ENCODE measurements at regions not wholly inside any gene's neighbourhood (a gene's known extent, or its start where the extent isn't known, plus 50 kb on each side); places are given as distances from the start of the nearest gene placed in this dataset.

DNA sequence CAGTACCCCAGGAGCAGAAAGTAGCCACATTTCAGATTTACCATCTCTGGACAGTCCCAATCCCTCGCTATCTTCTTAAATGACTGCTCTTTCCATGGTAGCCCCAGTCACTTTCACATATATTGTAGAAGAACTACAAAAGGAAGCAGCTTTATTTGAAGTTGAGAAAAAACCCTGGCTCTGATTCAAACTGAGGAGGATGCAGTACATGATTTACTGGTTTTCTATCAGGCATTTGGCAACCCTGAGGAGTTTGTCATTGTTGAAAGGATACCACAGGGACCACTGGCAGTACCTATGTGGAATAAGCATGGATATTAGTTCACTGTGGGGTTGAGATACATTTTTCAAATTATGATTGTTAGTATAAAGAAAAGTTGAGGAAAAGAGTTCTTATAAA lies 640.9 kb upstream of the SETBP1 start:
- Mint-ChIP-seq H3K9me3 (peaks cover 8% of the 10 kb centered on the region), H3K27me3 (no peaks in the 10 kb centered on the region), H3K27ac (no peak overlapping the region), H3K36me3 (ENCODE audit: low read depth) (no peaks in the 10 kb centered on the region), H3K4me3 (no peak overlapping the region), H3K4me1 (ENCODE audit: low read depth) (no peaks in the 10 kb centered on the region)
- Histone ChIP-seq H3K4me3 (ENCODE audit: low read length) (no peak overlapping the region), H3K27me3 (ENCODE audit: control insufficient read depth in 1 of 2, insufficient read depth in 2 of 2, low read length in 2 of 2) (no peaks in the 10 kb centered on the region), H3K27ac (ENCODE audit: low read depth in 1 of 2, low read length in 2 of 2) (no peak overlapping the region), H3K4me1 (ENCODE audit: insufficient read depth, low read length) (no peaks in the 10 kb centered on the region), H3K9me3 (ENCODE audit: control insufficient read depth in 1 of 2, insufficient read depth in 1 of 2, low read length in 2 of 2) (peaks cover 0 to 1% of the 10 kb centered on the region in 2 experiments), H3K36me3 (ENCODE audit: insufficient read depth, low read length) (no peaks in the 10 kb centered on the region)
- no peak for DNase-seq
- TF ChIP-seq, protein P1, sequence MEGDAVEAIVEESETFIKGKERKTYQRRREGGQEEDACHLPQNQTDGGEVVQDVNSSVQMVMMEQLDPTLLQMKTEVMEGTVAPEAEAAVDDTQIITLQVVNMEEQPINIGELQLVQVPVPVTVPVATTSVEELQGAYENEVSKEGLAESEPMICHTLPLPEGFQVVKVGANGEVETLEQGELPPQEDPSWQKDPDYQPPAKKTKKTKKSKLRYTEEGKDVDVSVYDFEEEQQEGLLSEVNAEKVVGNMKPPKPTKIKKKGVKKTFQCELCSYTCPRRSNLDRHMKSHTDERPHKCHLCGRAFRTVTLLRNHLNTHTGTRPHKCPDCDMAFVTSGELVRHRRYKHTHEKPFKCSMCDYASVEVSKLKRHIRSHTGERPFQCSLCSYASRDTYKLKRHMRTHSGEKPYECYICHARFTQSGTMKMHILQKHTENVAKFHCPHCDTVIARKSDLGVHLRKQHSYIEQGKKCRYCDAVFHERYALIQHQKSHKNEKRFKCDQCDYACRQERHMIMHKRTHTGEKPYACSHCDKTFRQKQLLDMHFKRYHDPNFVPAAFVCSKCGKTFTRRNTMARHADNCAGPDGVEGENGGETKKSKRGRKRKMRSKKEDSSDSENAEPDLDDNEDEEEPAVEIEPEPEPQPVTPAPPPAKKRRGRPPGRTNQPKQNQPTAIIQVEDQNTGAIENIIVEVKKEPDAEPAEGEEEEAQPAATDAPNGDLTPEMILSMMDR (IDR thresholded peaks at IDR 0.05), result no peak
- ChIA-PET POLR2A (no interaction called here), CTCF (no interaction called here)
- intact Hi-C loops (cut with DNase I, micrococcal nuclease), result no loop called here
- ATAC-seq (ENCODE audit: poor library complexity), result no peak

DNA sequence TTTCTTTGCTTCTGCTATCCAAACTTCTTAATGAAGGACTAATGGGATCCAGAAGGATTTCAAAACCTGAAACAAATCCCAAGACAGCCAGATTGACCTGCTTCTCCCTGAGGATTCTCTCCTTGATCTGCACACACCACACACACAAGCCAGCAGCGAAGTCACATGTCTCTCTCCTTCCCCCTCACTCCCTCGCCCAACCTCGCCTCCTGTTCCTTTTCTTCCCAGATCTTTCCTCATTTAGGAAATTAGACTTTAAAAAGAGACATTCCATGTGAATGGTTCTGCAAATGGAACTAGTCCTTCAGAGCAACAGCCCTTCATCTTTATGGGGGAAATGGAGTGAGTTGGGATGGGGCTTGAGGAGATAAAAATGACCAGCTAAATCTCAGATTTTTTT lies 639.1 kb upstream of the SETBP1 start:
- ATAC-seq (ENCODE audit: poor library complexity) (no peak), DNase-seq (no peak)
- ChIA-PET POLR2A (no interaction called here), CTCF (no interaction called here)
- no peaks in the 10 kb centered on the region for H3K4me1 Mint-ChIP-seq (ENCODE audit: low read depth)
- Histone ChIP-seq H3K36me3 (ENCODE audit: insufficient read depth, low read length) (no peaks in the 10 kb centered on the region), H3K27me3 (ENCODE audit: control insufficient read depth in 1 of 2, insufficient read depth in 2 of 2, low read length in 2 of 2) (no peaks in the 10 kb centered on the region), H3K9me3 (ENCODE audit: control insufficient read depth in 1 of 2, insufficient read depth in 1 of 2, low read length in 2 of 2) (no peaks in the 10 kb centered on the region), H3K4me3 (ENCODE audit: low read length) (no peak overlapping the region), H3K27ac (ENCODE audit: low read depth in 1 of 2, low read length in 2 of 2) (no peak overlapping the region), H3K4me1 (ENCODE audit: insufficient read depth, low read length) (no peaks in the 10 kb centered on the region)
- H3K27me3 Mint-ChIP-seq, result no peaks in the 10 kb centered on the region
- no peak overlapping the region for H3K4me3 Mint-ChIP-seq
- peaks cover 6% of the 10 kb centered on the region for H3K9me3 Mint-ChIP-seq
- H3K27ac Mint-ChIP-seq, result no peak overlapping the region
- TF ChIP-seq, protein P1 (IDR thresholded peaks at IDR 0.05), result no peak
- H3K36me3 Mint-ChIP-seq (ENCODE audit: low read depth), result no peaks in the 10 kb centered on the region
- intact Hi-C loops (cut with DNase I, micrococcal nuclease), result no loop called here

DNA sequence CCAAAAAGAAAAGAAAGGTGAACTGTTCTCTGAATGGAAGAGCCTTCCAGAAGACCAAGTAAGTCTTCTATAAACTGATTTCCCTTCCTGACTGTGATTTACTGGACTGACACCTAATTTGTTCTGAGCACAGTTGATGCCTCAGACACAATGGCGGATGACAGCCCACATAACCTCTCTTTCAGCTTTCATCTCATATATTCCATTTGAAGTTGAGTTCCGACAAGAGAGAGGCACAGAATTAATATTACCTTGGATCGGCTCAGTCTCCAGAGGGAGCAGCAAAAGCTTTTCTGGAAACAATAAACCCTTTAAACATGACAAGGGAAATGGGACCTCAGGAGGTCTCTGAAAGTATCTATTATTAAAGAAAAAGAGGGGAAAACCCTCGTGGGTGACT lies 638.7 kb upstream of the SETBP1 start:
- Mint-ChIP-seq H3K4me1 (ENCODE audit: low read depth) (no peaks in the 10 kb centered on the region), H3K9me3 (peaks cover 6% of the 10 kb centered on the region), H3K27me3 (no peaks in the 10 kb centered on the region), H3K4me3 (no peak overlapping the region), H3K27ac (no peak overlapping the region), H3K36me3 (ENCODE audit: low read depth) (no peaks in the 10 kb centered on the region)
- POLR2A ChIA-PET, result no interaction called here
- intact Hi-C loops (cut with DNase I, micrococcal nuclease), result no loop called here
- ATAC-seq (ENCODE audit: poor library complexity) (no peak), DNase-seq (no peak)
- no peaks in the 10 kb centered on the region for H3K36me3 ChIP-seq (ENCODE audit: insufficient read depth, low read length)
- H3K4me1 ChIP-seq (ENCODE audit: insufficient read depth, low read length), result no peaks in the 10 kb centered on the region
- H3K27me3 ChIP-seq (ENCODE audit: control insufficient read depth in 1 of 2, insufficient read depth in 2 of 2, low read length in 2 of 2), result no peaks in the 10 kb centered on the region
- TF ChIP-seq, protein P1 (IDR thresholded peaks at IDR 0.05), result no peak
- CTCF ChIA-PET, result no interaction called here
- no peak overlapping the region for H3K27ac ChIP-seq (ENCODE audit: low read depth in 1 of 2, low read length in 2 of 2)
- H3K4me3 ChIP-seq (ENCODE audit: low read length), result no peak overlapping the region
- H3K9me3 ChIP-seq (ENCODE audit: control insufficient read depth in 1 of 2, insufficient read depth in 1 of 2, low read length in 2 of 2), result no peaks in the 10 kb centered on the region
